GM18907 (cell line): ENCODE measurements at regions not wholly inside any gene's neighbourhood (a gene's known extent, or its start where the extent isn't known, plus 50 kb on each side); places are given as distances from the start of the nearest gene placed in this dataset.
"Not testable (repeated sequence)": the region's sequence is repeated elsewhere in the genome, so short reads cannot be mapped to it uniquely, and the experiment has no call there.

Experiments used
- ATAC-seq: cut with Tn5 transposase; IDR thresholded peaks from one replicate; pipeline ENCODE4 v1.9.1; 2021; ENCODE audit warnings: mild to moderate bottlenecking, moderate library complexity; ENCODE audit not compliant: unreplicated experiment

GRCh38 chr5:174571662-174572397, 152.6 kb upstream of the MSX2 start:
- no peak for ATAC-seq

DNA sequence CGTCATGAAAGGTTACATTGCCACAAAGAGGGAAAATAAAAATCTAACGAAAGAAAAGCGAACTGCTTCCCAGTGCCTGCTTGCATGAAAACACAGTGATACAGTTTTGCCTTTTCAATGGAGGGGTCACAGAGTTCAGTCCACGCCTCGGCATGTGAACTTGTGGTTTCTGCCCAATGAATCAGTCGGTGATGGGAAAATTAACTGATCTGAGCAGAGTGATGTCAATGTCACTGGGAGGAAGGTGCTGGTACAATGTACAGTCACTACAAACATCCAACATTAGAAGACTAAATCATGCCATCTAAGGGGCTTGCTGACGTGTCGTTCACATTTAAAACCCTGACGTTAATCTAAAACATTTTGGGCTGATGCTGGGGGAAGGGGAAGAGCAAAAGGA, 151.8 kb upstream of the MSX2 start:
- ATAC-seq, result no peak

DNA sequence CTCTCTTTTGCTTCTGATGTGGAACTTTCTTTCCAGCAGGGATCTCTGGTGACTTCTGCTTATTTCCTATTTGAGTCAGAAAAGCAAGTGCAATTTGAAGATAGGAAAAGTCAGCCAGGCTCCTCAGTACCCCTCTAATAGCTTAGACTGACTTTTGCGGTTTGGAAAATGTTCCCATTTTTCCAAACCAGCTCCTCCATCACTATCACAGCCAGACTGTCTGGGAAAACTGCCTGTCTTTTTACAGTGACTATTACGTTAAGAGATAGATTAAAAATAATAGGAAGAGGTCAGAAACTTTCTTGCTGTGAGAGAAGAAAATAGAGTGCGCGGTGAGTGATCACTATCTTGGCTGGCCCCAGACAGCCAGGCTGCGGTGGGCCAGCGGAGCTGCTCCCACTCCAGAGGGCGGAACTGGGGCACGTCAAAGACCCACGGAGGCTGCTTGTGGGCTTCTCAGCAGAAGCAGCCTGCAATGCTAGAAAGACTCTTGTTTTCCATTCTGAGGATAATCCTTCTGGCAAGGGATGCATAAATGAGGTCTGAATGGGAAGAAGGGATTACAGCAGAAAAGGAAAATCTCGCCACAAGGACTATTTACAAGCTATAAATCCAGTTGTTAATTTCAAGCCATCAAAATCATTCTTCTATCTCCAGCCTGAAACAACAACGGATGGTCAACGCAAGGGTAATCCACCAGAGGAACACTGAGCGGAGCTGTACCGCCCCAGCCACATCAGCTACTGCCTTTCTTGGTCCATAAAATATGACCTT, 151.0 kb upstream of the MSX2 start:
- no peak for ATAC-seq

DNA sequence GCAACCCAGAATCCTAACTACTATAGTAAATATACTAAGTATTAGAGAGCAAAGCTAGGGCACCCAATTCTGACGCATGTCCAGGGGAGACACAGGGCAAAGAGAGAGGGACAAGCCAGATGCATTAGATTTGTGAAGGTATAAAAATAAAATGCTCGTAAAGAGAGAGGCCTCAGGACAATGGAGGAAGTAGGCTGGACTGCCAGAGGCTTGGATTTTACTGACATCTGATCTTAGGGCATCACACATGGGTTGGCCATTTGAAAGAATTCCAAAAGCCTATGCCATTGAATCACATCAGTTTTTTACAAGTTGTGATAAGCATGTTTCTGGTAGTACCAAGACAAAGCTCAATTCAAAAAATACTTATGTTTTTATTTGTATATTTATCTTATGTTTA, 149.3 kb upstream of the MSX2 start:
- no peak for ATAC-seq

GRCh38 chr5:174576042-174576441, 148.3 kb upstream of the MSX2 start:
- no peak for ATAC-seq

GRCh38 chr5:174581479-174581878, 142.9 kb upstream of the MSX2 start:
- ATAC-seq, result no peak

- ATAC-seq, result no peak
These were observed 142.5 kb upstream of the MSX2 start for GRCh38 chr5:174581894-174582293.

- no peak for ATAC-seq
These were observed 141.3 kb upstream of the MSX2 start for GRCh38 chr5:174583071-174583470.

DNA sequence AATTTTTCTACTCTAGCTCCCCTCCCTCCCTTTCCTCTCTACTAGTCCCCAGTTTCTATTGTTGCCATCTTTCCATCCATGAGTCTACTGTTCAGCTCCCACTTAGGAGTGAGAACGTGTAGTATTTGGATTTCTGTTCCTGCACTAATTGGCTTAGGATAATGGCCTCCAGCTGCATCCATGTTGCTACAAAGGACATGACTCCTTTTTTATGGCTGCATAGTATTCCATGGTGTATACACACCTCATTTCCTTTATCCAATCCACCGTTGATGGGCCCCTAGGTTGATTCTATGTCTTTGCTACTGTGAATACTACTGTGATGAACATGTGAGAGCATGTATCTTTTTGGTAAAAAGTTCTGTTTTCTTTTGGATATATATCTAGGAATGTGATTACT, 138.9 kb upstream of the MSX2 start:
- ATAC-seq, result no peak

DNA sequence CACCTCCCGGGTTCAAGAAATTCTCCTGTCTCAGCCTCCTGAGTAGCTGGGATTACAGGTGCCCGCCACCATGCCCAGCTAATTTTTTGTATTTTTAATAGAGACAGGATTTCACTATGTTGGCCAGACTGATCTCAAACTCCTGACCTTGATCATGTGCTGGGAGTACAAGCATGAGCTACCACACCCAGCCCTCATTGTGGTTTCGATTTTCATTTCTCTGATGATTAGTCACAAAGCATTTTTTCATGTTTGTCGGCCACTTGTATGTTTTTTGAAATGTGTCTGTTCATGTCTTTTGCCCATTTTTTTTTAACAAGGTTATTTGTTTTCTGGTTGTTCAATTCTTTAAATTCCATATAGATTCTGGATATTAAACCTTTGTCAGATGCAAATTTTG, 138.2 kb upstream of the MSX2 start:
- ATAC-seq, result not testable (repeated sequence)

DNA sequence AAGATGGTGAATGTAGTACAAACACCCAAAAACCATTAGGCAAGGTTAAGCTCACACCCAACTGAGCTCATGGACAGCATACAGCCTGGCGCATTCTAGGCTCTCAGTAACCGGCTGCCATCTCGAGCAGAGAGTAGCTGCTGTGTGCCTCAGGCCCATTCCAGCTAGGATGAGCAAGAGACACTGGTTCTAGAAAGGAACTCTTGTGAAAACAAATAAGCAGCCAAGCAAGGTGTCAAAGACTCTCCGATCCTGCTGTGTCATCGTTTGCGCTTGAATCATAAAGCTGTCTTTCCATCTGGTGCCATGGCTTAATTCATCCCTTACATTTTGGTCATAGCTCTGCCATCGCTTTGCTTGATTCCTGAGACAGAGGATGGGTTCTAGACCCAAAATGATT, 135.4 kb upstream of the MSX2 start:
- ATAC-seq, result no peak

DNA sequence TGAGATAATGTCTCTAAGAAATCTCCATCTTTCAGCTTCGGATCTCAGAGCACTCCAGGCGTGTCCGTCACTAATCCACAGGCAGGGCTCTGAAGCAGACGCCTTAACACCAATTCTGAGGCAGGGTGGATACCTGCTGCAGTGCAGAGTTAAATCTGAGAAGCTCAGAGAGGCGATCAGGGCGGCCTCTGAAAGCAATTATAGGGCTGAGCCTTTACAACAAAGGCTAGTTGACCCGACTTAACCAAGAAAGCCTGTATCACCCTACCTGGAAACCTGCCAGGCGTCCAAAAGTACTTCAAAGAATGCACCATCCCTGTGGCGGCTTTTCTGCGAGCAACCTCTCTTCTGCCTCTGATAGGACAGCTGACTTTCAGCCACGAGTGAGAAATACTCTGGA, 134.8 kb upstream of the MSX2 start:
- no peak for ATAC-seq

DNA sequence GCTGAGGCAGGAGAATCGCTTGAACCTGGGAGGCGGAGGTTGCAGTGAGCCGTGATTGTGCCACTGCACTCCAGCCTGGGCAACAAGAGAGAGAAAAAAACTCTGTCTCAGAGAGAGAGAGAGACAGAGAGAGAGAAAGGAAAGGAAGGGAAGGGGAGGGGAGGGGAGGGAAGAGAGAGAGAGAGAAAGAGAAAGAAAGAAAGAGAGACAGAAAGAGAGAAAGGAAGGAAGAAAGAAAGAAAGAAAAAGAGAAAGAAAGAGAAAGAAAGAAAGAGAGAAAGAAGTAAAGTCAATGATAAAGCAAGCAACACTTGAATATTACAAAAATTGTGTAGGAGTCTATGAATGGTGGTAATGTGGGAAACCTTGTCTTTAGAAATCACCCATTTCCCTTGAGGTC, 133.6 kb upstream of the MSX2 start:
- ATAC-seq, result no peak

DNA sequence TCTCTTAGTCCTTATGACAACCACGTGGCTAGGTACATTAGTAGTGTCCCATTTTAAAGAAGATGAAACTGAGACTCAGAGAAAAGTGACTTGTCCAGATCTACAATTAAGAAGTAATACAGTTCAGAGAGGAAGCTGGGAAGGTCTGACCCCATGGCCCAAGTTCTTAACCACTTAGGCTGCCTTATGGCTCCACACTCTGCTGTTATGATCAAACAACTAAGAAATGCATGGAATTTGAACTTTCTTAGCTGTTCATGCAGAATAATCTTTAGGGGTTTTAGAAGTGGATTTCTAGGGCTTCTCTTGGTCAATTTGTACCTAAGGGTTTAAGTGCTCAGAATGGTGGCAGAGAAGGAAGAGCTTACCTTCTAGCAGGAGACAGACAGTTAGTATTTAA, 128.0 kb upstream of the MSX2 start:
- ATAC-seq, result no peak

DNA sequence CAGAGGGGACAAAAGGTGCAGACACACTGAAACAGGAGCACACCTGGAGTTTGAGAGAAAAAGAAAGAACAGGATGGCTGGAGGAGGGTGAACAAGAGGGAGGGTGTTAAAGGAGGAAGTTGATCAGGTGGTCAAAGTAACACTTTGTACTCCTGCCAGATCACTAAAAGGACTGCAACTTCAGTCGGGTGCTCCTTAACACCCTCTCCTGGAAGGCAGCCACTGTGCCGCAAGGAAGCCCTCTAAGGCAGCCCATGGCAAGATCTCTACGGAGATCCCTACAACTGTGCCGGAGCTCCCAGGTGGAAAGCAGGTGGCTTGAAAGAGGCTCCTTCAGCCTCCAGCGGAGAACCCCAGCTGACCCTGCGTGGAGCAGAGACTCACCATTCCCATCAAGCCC, 124.4 kb upstream of the MSX2 start:
- no peak for ATAC-seq

DNA sequence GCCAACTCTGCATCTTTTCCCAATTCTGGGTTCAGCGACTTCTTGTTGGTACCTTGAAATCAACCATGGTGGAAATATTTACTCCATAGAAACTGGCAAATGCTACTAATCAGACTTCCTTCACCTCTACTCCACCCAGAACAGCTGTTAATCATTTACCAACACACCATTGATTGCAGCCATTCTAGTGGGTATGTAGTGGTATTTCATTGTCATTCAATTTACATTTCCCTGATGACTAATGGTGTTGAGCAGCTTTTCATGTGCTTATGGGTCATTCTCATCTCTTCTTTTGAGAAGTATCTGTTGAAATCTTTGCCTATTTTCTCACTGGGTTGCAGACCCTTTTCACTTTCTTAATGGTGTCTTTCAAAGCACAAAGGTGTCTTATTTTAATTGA, 122.4 kb upstream of the MSX2 start:
- ATAC-seq, result no peak

DNA sequence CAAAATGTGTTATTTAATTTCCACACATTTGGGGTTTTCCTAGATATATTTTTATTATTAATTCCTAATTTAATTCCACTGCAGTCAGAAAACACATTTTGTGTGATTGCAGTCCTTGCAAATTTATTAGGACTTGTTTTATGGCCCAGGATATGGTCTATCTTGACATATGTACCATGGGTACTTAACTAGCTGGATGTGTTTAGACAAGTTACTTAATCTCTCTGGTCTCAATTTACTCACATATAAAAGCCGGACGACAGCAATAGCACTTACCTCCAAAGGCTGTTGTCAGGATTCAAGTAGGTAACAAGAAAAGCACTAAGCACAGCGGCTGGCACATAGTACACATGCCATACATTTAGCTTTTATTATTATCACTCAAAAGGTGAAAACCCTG, 118.2 kb upstream of the MSX2 start:
- no peak for ATAC-seq

GRCh38 chr5:174606646-174607045, 117.7 kb upstream of the MSX2 start:
- no peak for ATAC-seq

- no peak for ATAC-seq
These were observed 117.2 kb upstream of the MSX2 start for GRCh38 chr5:174607205-174607604.

DNA sequence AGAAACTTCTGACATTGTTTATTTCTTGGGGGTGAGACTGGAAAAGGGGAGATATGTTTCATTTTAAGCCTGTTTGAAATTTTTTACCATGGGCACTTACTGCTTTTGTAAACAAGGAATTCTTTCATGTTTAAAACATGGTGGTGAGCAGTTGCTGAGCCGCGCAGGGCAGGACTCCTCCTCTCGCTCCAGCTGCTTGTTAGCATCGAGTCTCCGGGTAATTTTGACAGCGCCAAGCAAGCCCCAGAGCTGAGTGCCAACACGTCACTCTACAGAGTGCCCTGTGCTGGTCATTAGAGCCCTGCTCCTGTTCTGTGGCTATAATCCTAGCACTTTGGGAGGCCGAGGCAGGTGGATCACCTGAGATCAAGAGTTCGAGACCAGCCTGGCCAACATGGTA, 116.5 kb upstream of the MSX2 start:
- ATAC-seq, result no peak

DNA sequence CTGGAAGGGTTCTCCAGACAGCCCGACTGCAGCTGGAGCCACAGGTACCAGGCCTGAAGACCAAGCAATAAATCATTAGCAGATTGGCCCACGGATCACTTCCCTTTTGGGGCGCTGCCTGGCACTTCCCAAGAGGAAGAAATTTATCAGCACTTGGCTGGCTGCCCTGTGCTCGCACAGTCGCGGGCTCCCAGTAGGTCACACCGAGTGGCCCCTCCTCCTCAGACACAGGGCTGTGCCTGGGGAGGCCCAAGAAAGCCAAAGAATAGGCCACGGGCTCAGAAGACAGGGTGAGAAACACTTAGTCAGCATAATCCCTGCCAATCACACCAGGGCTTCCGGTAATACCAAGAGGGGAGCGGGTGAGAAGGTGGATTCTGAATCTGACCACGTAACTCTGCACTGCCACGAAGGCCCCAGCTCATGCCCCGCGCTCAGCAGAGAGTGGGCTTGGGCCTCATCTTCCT, 115.7 kb upstream of the MSX2 start:
- peak; percentile 78 for ATAC-seq

- no peak for ATAC-seq
These were observed 115.3 kb upstream of the MSX2 start for GRCh38 chr5:174609116-174609515.
